GM21619 (cell line): ENCODE measurements at regions not wholly inside any gene's neighbourhood (a gene's known extent, or its start where the extent isn't known, plus 50 kb on each side); places are given as distances from the start of the nearest gene placed in this dataset.

Experiments used
- ATAC-seq: cut with Tn5 transposase; IDR thresholded peaks from one replicate; pipeline ENCODE4 v1.9.1; 2021; ENCODE audit not compliant: unreplicated experiment

GRCh38 chrX:110863883-110864282 lies 68.3 kb upstream of the CHRDL1 start:
- no peak for ATAC-seq

GRCh38 chrX:110858565-110858964 lies 62.9 kb upstream of the CHRDL1 start:
- ATAC-seq = no peak

GRCh38 chrX:110853610-110854009 lies 58.0 kb upstream of the CHRDL1 start:
- no peak for ATAC-seq

GRCh38 chrX:110852180-110852579 lies 56.6 kb upstream of the CHRDL1 start:
- ATAC-seq = no peak

- ATAC-seq = peak; percentile 41
Observed at GRCh38 chrX:110851780-110852179, 56.2 kb upstream of the CHRDL1 start.

GRCh38 chrX:110847334-110847733 lies 51.7 kb upstream of the CHRDL1 start:
- peak; percentile 64 for ATAC-seq

- no peak for ATAC-seq
Observed at GRCh38 chrX:110846071-110846470, 50.5 kb upstream of the CHRDL1 start.
